D341Med (cell line): ENCODE measurements at regions not wholly inside any gene's neighbourhood (a gene's known extent, or its start where the extent isn't known, plus 50 kb on each side); places are given as distances from the start of the nearest gene placed in this dataset.
"Not testable (repeated sequence)": the region's sequence is repeated elsewhere in the genome, so short reads cannot be mapped to it uniquely, and the experiment has no call there.

Source experiments
- DNase-seq: peaks from one replicate; pipeline ENCODE4 v3.0.0; 2012; ENCODE audit warnings: low spot score

- DNase-seq, result no peak
Measured at GRCh38 chr13:54004026-54004699, 975.5 kb downstream of the OLFM4 start.

GRCh38 chr13:54016542-54016941, 987.9 kb downstream of the OLFM4 start:
- DNase-seq, result no peak

GRCh38 chr13:54018485-54018884, 989.9 kb downstream of the OLFM4 start:
- no peak for DNase-seq

GRCh38 chr13:54029226-54029625, 1000.6 kb downstream of the OLFM4 start:
- DNase-seq, result no peak

- no peak for DNase-seq
Measured at GRCh38 chr13:54029720-54030119, 1001.1 kb downstream of the OLFM4 start.

- DNase-seq, result no peak
Measured at GRCh38 chr13:54033323-54033861, 1004.8 kb downstream of the OLFM4 start.

GRCh38 chr13:54034047-54034446, 1005.4 kb downstream of the OLFM4 start:
- DNase-seq, result no peak

GRCh38 chr13:54057416-54057815, 1028.8 kb downstream of the OLFM4 start:
- not testable (repeated sequence) for DNase-seq

GRCh38 chr13:54069958-54070357, 1041.3 kb downstream of the OLFM4 start:
- DNase-seq, result not testable (repeated sequence)

GRCh38 chr13:54077569-54077968, 1049.0 kb downstream of the OLFM4 start:
- no peak for DNase-seq

- DNase-seq, result no peak
Measured at GRCh38 chr13:54078271-54078870, 1049.8 kb downstream of the OLFM4 start.

GRCh38 chr13:54082309-54082708, 1053.7 kb downstream of the OLFM4 start:
- not testable (repeated sequence) for DNase-seq

- no peak for DNase-seq
Measured at GRCh38 chr13:54091884-54092283, 1063.3 kb downstream of the OLFM4 start.

GRCh38 chr13:54092686-54093085, 1064.1 kb downstream of the OLFM4 start:
- no peak for DNase-seq

- DNase-seq, result no peak
Measured at GRCh38 chr13:54110597-54110996, 1082.0 kb downstream of the OLFM4 start.

- DNase-seq, result no peak
Measured at GRCh38 chr13:54124700-54125099, 1096.1 kb downstream of the OLFM4 start.

GRCh38 chr13:54130931-54131330, 1102.3 kb downstream of the OLFM4 start:
- not testable (repeated sequence) for DNase-seq

GRCh38 chr13:54131433-54131832, 1102.8 kb downstream of the OLFM4 start:
- DNase-seq, result not testable (repeated sequence)

- DNase-seq, result not testable (repeated sequence)
Measured at GRCh38 chr13:54132127-54132526, 1103.5 kb downstream of the OLFM4 start.

GRCh38 chr13:54132720-54133119, 1104.1 kb downstream of the OLFM4 start:
- not testable (repeated sequence) for DNase-seq

- DNase-seq, result no peak
Measured at GRCh38 chr13:54133746-54134145, 1105.1 kb downstream of the OLFM4 start.

- DNase-seq, result no peak
Measured at GRCh38 chr13:54144828-54145227, 1116.2 kb downstream of the OLFM4 start.

GRCh38 chr13:54150851-54151250, 1122.2 kb downstream of the OLFM4 start:
- DNase-seq, result no peak

GRCh38 chr13:54162069-54162468, 1133.5 kb downstream of the OLFM4 start:
- DNase-seq, result no peak
